ENCODE measurements at regions not wholly inside any gene's neighbourhood (a gene's known extent, or its start where the extent isn't known, plus 50 kb on each side); places are given as distances from the start of the nearest gene placed in this dataset.

DNA sequence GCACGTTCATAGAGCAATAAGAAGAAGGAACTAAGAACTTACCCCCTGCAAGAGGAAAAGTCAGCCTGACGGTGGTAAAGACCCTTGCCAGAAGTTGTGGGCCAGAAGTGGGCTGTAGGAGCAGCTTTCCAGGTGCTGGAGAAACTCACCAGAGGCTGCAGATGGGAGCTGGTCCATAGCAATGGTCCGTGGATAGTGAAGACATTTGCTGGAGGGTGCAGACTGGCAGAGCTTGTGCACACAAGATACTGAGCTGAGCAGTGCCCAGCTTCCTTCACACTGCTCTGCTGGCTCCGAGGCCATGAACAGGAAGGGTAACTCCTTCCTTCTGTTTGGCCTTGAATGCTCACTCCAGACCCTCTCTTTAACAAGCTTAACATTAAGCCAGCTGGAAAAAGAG is 149.8 kb upstream of the BNIP2 start:
- TF ChIP-seq, protein P1, sequence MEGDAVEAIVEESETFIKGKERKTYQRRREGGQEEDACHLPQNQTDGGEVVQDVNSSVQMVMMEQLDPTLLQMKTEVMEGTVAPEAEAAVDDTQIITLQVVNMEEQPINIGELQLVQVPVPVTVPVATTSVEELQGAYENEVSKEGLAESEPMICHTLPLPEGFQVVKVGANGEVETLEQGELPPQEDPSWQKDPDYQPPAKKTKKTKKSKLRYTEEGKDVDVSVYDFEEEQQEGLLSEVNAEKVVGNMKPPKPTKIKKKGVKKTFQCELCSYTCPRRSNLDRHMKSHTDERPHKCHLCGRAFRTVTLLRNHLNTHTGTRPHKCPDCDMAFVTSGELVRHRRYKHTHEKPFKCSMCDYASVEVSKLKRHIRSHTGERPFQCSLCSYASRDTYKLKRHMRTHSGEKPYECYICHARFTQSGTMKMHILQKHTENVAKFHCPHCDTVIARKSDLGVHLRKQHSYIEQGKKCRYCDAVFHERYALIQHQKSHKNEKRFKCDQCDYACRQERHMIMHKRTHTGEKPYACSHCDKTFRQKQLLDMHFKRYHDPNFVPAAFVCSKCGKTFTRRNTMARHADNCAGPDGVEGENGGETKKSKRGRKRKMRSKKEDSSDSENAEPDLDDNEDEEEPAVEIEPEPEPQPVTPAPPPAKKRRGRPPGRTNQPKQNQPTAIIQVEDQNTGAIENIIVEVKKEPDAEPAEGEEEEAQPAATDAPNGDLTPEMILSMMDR (IDR thresholded peaks at IDR 0.05) = no peak
- no peak for TF ChIP-seq EZH2 (IDR thresholded peaks at IDR 0.05; ENCODE audit: borderline replicate concordance, insufficient read depth, low read depth, low read length, poor library complexity, severe bottlenecking)
